Nephron (organoid): ENCODE measurements at regions not wholly inside any gene's neighbourhood (a gene's known extent, or its start where the extent isn't known, plus 50 kb on each side); places are given as distances from the start of the nearest gene placed in this dataset.

Source experiments
- H3K27ac Mint-ChIP-seq, 3 experiments: 2 replicates each; pipeline ENCODE4 v1.8.0; 2020; ENCODE audit warnings: mixed read lengths in 3 of 3, mild to moderate bottlenecking in 2 of 3, moderate library complexity in 1 of 3
- H3K27me3 Mint-ChIP-seq: 2 replicates; pipeline ENCODE4 v1.8.0; 2021; ENCODE audit warnings: low read depth, mild to moderate bottlenecking, moderate library complexity, mixed read lengths
- H3K36me3 Mint-ChIP-seq: 2 replicates; pipeline ENCODE4 v1.8.0; 2020; ENCODE audit warnings: low read depth, mixed read lengths
- H3K4me1 Mint-ChIP-seq: 2 replicates; pipeline ENCODE4 v1.8.0; 2020; ENCODE audit warnings: mixed read lengths
- H3K4me3 Mint-ChIP-seq, 3 experiments: 2 replicates each; pipeline ENCODE4 v1.8.0; 2020; ENCODE audit warnings: mild to moderate bottlenecking in 3 of 3, mixed read lengths in 3 of 3, moderate library complexity in 2 of 3
- H3K9me3 Mint-ChIP-seq: 2 replicates; pipeline ENCODE4 v1.8.0; 2020; ENCODE audit warnings: mixed read lengths
- TF ChIP-seq, protein P1 (sequence below), 3 experiments: fragments of 200-600 bp; sonication (generic); IDR thresholded peaks; one replicate each; pipeline ENCODE4 v1.5.0; 2021; ENCODE audit warnings: antibody characterized with exemption in 3 of 3; ENCODE audit not compliant: unreplicated experiment in 3 of 3

DNA sequence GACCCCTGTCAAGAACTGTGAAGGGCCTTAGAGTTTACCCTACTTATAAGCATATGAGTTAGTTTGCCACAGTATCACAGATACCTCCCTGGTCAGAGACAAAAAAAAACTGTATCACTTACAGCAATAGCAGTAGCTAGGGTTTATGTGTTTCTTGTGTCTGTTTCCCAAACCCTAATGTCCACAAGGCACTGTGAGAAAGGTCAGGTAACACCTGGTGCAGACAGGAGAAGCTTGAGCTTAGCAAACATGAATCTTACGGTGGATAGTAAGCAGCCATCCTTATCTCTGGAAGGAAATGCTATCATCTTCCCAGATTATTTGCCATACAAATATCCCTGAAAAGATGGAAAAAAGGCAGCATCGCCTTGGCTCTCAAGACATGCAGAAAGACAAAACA is 208.5 kb upstream of the KCNN2 start:
- Mint-ChIP-seq H3K4me3 (no peak overlapping the region), H3K27me3 (no peaks in the 10 kb centered on the region), H3K4me1 (peaks cover 21% of the 10 kb centered on the region), H3K9me3 (peaks cover 38% of the 10 kb centered on the region), H3K36me3 (peaks cover under 1% of the 10 kb centered on the region), H3K27ac (no peak overlapping the region)
- TF ChIP-seq, protein P1, sequence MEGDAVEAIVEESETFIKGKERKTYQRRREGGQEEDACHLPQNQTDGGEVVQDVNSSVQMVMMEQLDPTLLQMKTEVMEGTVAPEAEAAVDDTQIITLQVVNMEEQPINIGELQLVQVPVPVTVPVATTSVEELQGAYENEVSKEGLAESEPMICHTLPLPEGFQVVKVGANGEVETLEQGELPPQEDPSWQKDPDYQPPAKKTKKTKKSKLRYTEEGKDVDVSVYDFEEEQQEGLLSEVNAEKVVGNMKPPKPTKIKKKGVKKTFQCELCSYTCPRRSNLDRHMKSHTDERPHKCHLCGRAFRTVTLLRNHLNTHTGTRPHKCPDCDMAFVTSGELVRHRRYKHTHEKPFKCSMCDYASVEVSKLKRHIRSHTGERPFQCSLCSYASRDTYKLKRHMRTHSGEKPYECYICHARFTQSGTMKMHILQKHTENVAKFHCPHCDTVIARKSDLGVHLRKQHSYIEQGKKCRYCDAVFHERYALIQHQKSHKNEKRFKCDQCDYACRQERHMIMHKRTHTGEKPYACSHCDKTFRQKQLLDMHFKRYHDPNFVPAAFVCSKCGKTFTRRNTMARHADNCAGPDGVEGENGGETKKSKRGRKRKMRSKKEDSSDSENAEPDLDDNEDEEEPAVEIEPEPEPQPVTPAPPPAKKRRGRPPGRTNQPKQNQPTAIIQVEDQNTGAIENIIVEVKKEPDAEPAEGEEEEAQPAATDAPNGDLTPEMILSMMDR (IDR thresholded peaks at IDR 0.05; ENCODE audit: unreplicated experiment in 3 of 3): no peak

DNA sequence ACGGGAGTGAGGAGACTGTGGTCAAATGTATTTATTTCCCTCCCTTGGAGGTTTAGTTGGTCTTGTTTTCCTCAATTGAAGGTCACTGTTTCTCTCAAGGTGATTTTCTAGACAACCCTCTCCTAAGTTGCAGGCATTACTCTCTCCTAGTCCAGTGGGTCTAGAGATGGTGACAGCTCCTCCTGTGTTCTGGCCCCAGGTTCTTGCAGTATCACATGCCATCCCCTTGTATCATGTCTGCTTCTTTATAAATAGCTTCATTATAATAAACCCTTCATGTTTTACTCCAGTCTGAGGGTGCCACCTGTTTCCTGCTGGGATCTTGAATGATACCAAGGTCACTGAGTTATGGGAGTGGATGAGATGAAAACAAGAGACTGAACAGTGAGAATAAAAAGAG is 208.0 kb upstream of the KCNN2 start:
- TF ChIP-seq, protein P1 (IDR thresholded peaks at IDR 0.05; ENCODE audit: unreplicated experiment in 3 of 3): no peak
- H3K4me1 Mint-ChIP-seq: peaks cover 18% of the 10 kb centered on the region
- H3K4me3 Mint-ChIP-seq: no peak overlapping the region
- H3K27ac Mint-ChIP-seq: no peak overlapping the region
- no peaks in the 10 kb centered on the region for H3K36me3 Mint-ChIP-seq
- peaks cover 33% of the 10 kb centered on the region for H3K9me3 Mint-ChIP-seq
- H3K27me3 Mint-ChIP-seq: no peaks in the 10 kb centered on the region

DNA sequence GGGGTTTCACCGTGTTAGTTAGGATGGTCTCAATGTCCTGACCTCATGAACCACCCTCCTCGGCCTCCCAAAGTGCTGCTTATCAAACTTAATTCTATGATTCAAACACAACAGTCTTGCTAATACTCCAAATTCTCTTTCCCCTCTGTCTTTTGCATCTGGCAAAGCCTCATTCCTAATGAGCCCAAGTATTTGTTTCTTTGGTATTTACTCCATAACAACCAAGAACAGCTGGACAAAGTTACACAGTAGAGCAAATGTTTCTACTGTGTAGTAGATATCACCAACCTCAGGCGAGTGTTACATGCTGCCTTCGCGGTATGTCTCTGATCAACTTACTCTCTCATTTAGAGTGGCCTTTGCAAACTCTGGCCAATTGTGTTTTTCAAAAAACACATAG is 195.8 kb upstream of the KCNN2 start:
- TF ChIP-seq, protein P1 (IDR thresholded peaks at IDR 0.05; ENCODE audit: unreplicated experiment in 3 of 3): no peak
- Mint-ChIP-seq H3K27me3 (no peaks in the 10 kb centered on the region), H3K4me1 (no peaks in the 10 kb centered on the region), H3K9me3 (peaks cover 20% of the 10 kb centered on the region), H3K36me3 (no peaks in the 10 kb centered on the region), H3K27ac (no peak overlapping the region), H3K4me3 (no peak overlapping the region)

DNA sequence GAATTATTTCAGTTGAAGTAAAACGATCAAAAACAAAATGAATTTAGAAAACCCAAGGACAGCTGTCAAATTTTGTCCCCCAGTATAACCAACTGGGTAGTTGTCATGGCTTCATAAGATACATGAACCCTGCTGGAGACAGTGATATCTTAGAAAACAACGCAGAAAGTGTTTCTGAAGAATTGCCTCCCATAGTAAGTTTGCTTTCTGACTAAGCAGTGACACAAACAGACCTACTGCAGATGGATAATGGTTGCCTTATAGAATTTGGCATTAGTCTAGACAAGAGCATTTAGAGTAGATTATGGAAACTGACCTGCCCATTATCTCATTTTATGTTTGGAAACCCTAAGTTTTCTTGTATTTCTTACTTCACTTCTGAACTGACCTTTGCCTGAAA is 187.7 kb upstream of the KCNN2 start:
- H3K4me3 Mint-ChIP-seq: no peak overlapping the region
- peaks cover 7% of the 10 kb centered on the region for H3K9me3 Mint-ChIP-seq
- H3K4me1 Mint-ChIP-seq: peaks cover 6% of the 10 kb centered on the region
- TF ChIP-seq, protein P1 (IDR thresholded peaks at IDR 0.05; ENCODE audit: unreplicated experiment in 3 of 3): no peak
- peaks cover 3% of the 10 kb centered on the region for H3K36me3 Mint-ChIP-seq
- no peaks in the 10 kb centered on the region for H3K27me3 Mint-ChIP-seq
- no peak overlapping the region for H3K27ac Mint-ChIP-seq

DNA sequence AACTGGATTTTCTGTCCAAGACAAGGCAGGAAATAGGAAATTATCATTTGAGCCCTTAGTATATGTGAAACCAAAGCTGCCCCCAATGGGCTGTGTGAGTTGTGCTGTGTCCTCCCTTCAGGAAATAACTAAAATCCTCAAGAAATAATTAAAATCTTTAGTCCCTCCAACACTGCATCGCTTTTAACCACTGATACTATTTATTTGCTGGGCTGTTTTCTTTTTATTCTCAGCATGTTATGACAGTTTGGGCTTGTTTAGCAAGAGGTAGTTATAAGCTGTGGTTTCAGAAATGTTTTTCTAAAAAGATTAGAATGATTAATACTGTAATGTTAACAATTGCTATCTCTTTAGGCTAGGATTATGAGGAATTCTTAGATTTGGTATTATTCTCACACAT is 187.0 kb upstream of the KCNN2 start:
- Mint-ChIP-seq H3K36me3 (peaks cover 3% of the 10 kb centered on the region), H3K9me3 (peaks cover 7% of the 10 kb centered on the region), H3K4me1 (peaks cover 6% of the 10 kb centered on the region), H3K27ac (no peak overlapping the region), H3K27me3 (no peaks in the 10 kb centered on the region), H3K4me3 (no peak overlapping the region)
- TF ChIP-seq, protein P1 (IDR thresholded peaks at IDR 0.05; ENCODE audit: unreplicated experiment in 3 of 3): no peak

DNA sequence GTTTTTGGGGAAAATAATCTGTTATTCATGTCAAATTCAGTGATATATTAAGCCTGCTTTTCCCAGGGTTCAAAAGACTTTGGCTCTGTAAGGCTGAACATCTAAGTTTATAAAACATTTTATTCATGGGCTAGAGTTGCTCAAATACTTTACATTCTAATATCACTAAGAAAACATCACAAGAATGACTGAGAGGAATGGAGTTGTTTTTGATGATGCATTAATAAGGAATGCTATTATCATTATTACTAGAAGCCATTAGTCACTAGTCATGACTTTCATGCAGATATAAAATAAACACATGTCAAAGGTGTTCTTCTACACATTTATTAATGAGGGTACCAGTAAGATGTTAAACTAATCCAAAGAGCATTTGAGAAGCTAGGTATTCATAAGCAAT is 185.5 kb upstream of the KCNN2 start:
- Mint-ChIP-seq H3K36me3 (peaks cover 3% of the 10 kb centered on the region), H3K4me1 (peaks cover 6% of the 10 kb centered on the region)

More for the DNA sequence above, 185.5 kb upstream of the KCNN2 start:
- H3K9me3 Mint-ChIP-seq: peaks cover 7% of the 10 kb centered on the region
- H3K27me3 Mint-ChIP-seq: no peaks in the 10 kb centered on the region
- TF ChIP-seq, protein P1 (IDR thresholded peaks at IDR 0.05; ENCODE audit: unreplicated experiment in 3 of 3): no peak
- no peak overlapping the region for H3K4me3 Mint-ChIP-seq
- H3K27ac Mint-ChIP-seq: no peak overlapping the region
